Neural cell (in vitro differentiated cells): ENCODE measurements at regions not wholly inside any gene's neighbourhood (a gene's known extent, or its start where the extent isn't known, plus 50 kb on each side); places are given as distances from the start of the nearest gene placed in this dataset.
"Not testable (repeated sequence)": the region's sequence is repeated elsewhere in the genome, so short reads cannot be mapped to it uniquely, and the experiment has no call there.

ENCODE experiments used
- H2AFZ ChIP-seq: fragments of 200-600, 300-800 bp; sonication (generic), shearing (Covaris generic); 2 replicates; pipeline ENCODE4 v1.6.0; 2014; ENCODE audit warnings: low read depth, mild to moderate bottlenecking, antibody characterized with exemption, low read length, moderate library complexity
- H3F3A ChIP-seq: fragments of 200-600 bp; shearing (Covaris generic); 2 replicates; pipeline ENCODE4 v1.6.1; 2016; ENCODE audit warnings: mild to moderate bottlenecking, moderate library complexity, mixed read lengths, antibody characterized with exemption, low read length; ENCODE audit not compliant: insufficient read depth, poor library complexity, severe bottlenecking
- H3K27ac ChIP-seq: fragments of 200-600, 300-800 bp; sonication (generic), shearing (Covaris generic); 2 replicates; pipeline ENCODE4 v1.5.1; 2014; ENCODE audit warnings: mild to moderate bottlenecking, low read length, moderate library complexity
- H3K27me3 ChIP-seq: fragments of 300-800, 200-600 bp; sonication (generic), shearing (Covaris generic); 2 replicates; pipeline ENCODE4 v1.6.0; 2014; ENCODE audit warnings: mild to moderate bottlenecking, low read depth, low read length, moderate library complexity; ENCODE audit not compliant: insufficient read depth
- H3K36me3 ChIP-seq: fragments of 300-800, 200-600 bp; sonication (generic), shearing (Covaris generic); 2 replicates; pipeline ENCODE4 v1.5.1; 2014; ENCODE audit warnings: mild to moderate bottlenecking, antibody characterized with exemption, low read length, moderate library complexity; ENCODE audit not compliant: insufficient read depth
- H3K4me2 ChIP-seq: fragments of 300-800, 200-600 bp; sonication (generic), shearing (Covaris generic); 2 replicates; pipeline ENCODE4 v1.6.0; 2014; ENCODE audit warnings: mild to moderate bottlenecking, low read length
- H3K4me3 ChIP-seq: fragments of 300-800, 200-600 bp; sonication (generic), shearing (Covaris generic); 2 replicates; pipeline ENCODE4 v1.5.1; 2014; ENCODE audit warnings: mild to moderate bottlenecking, low read length, moderate library complexity
- H3K79me2 ChIP-seq: fragments of 200-600 bp; shearing (Covaris generic); replicated peaks from 2 replicates; pipeline ENCODE4 v1.6.0; 2014; ENCODE audit warnings: mild to moderate bottlenecking, low read length, moderate library complexity; ENCODE audit not compliant: insufficient read depth
- H3K9ac ChIP-seq: fragments of 300-800, 200-600 bp; sonication (generic), shearing (Covaris generic); 2 replicates; pipeline ENCODE4 v1.6.1; 2016; ENCODE audit warnings: mild to moderate bottlenecking, low read length, mixed read lengths
- H3K9me2 ChIP-seq: fragments of 200-600 bp; shearing (Covaris generic); 2 replicates; pipeline ENCODE4 v1.6.1; 2016; ENCODE audit warnings: mild to moderate bottlenecking, low read length, mixed read lengths; ENCODE audit not compliant: insufficient read depth
- H3K9me3 ChIP-seq: fragments of 200-600, 300-800 bp; sonication (generic), shearing (Covaris generic); 2 replicates; pipeline ENCODE4 v1.6.1; 2016; ENCODE audit warnings: mild to moderate bottlenecking, mixed run types, low read length, moderate library complexity, mixed read lengths
- H4K20me1 ChIP-seq: fragments of 200-600 bp; shearing (Covaris generic); 2 replicates; pipeline ENCODE4 v1.6.1; 2016; ENCODE audit warnings: mild to moderate bottlenecking, mixed run types; ENCODE audit not compliant: insufficient read depth
- EP300 ChIP-seq: fragments of 450-650 bp; conservative IDR thresholded peaks from 2 replicates; pipeline ENCODE4 v1.6.1; 2014; ENCODE audit warnings: antibody characterized with exemption, mild to moderate bottlenecking, moderate library complexity; ENCODE audit not compliant: poor library complexity, severe bottlenecking
- EZH2 ChIP-seq: fragments of 200-600, 300-800 bp; shearing (Covaris generic), sonication (generic); IDR thresholded peaks from 2 replicates; pipeline ENCODE4 v1.6.1; 2014; ENCODE audit warnings: antibody characterized with exemption, low read length, borderline replicate concordance, mild to moderate bottlenecking; ENCODE audit not compliant: insufficient read depth, poor library complexity, severe bottlenecking
- MXI1 ChIP-seq: fragments of 450-650 bp; conservative IDR thresholded peaks from 2 replicates; pipeline ENCODE4 v1.6.1; 2014; ENCODE audit warnings: antibody characterized with exemption, mild to moderate bottlenecking; ENCODE audit not compliant: poor library complexity, severe bottlenecking
- POLR2AphosphoS5 ChIP-seq: IDR thresholded peaks from 2 replicates; pipeline ENCODE4 v1.6.1; 2012
- RAD21 ChIP-seq: fragments of 450-650 bp; conservative IDR thresholded peaks from 2 replicates; pipeline ENCODE4 v1.6.1; 2014; ENCODE audit warnings: antibody characterized with exemption, mild to moderate bottlenecking, moderate library complexity
- SMC3 ChIP-seq: fragments of 450-650 bp; conservative IDR thresholded peaks from 2 replicates; pipeline ENCODE4 v1.6.1; 2014; ENCODE audit warnings: antibody characterized with exemption, mild to moderate bottlenecking, moderate library complexity; ENCODE audit not compliant: poor library complexity
- TAF1 ChIP-seq: IDR thresholded peaks from 2 replicates; pipeline ENCODE4 v1.6.1; 2012; ENCODE audit warnings: low read depth
- TF ChIP-seq, protein P1 (sequence below): IDR thresholded peaks from 2 replicates; pipeline ENCODE4 v1.6.1; 2012; ENCODE audit warnings: borderline replicate concordance
- TF ChIP-seq, protein P2 (sequence below): fragments of 450-650 bp; IDR thresholded peaks from 2 replicates; pipeline ENCODE4 v1.5.1; 2014; ENCODE audit warnings: antibody characterized with exemption, mild to moderate bottlenecking, moderate library complexity; ENCODE audit not compliant: poor library complexity, severe bottlenecking

DNA sequence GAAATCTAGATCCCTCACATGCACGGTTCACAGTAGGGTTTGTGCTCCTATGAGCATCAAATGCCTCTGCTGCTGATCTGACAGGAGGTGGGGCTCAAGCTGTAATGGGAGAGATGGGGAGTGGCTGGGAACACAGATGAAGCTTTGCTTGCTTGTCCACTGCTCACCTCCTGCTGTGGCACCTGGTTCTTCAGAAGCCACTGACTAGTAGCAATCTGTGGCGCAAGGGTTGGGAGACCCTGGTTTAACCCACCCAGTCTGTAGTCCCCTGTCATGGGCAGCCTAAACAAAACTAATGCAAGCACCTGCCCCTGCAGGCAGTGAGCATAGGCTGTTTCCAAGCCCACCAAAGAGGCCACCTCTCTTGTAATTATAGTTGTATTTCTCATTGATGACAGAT, 116.6 kb downstream of the SHOX start:
- H3K4me2 ChIP-seq: no peak overlapping the region
- no peaks in the 10 kb centered on the region for H3F3A ChIP-seq
- H3K27me3 ChIP-seq: no peaks in the 10 kb centered on the region
- H3K36me3 ChIP-seq: no peaks in the 10 kb centered on the region
- H3K9me2 ChIP-seq: no peaks in the 10 kb centered on the region
- no peaks in the 10 kb centered on the region for H3K79me2 ChIP-seq
- no peak for TF ChIP-seq POLR2AphosphoS5
- TF ChIP-seq TAF1: no peak
- no peak for TF ChIP-seq SMC3
- TF ChIP-seq, protein P1, sequence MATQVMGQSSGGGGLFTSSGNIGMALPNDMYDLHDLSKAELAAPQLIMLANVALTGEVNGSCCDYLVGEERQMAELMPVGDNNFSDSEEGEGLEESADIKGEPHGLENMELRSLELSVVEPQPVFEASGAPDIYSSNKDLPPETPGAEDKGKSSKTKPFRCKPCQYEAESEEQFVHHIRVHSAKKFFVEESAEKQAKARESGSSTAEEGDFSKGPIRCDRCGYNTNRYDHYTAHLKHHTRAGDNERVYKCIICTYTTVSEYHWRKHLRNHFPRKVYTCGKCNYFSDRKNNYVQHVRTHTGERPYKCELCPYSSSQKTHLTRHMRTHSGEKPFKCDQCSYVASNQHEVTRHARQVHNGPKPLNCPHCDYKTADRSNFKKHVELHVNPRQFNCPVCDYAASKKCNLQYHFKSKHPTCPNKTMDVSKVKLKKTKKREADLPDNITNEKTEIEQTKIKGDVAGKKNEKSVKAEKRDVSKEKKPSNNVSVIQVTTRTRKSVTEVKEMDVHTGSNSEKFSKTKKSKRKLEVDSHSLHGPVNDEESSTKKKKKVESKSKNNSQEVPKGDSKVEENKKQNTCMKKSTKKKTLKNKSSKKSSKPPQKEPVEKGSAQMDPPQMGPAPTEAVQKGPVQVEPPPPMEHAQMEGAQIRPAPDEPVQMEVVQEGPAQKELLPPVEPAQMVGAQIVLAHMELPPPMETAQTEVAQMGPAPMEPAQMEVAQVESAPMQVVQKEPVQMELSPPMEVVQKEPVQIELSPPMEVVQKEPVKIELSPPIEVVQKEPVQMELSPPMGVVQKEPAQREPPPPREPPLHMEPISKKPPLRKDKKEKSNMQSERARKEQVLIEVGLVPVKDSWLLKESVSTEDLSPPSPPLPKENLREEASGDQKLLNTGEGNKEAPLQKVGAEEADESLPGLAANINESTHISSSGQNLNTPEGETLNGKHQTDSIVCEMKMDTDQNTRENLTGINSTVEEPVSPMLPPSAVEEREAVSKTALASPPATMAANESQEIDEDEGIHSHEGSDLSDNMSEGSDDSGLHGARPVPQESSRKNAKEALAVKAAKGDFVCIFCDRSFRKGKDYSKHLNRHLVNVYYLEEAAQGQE: no peak
- no peak for TF ChIP-seq RAD21
- TF ChIP-seq MXI1: no peak
- TF ChIP-seq EZH2: no peak
- TF ChIP-seq, protein P2, sequence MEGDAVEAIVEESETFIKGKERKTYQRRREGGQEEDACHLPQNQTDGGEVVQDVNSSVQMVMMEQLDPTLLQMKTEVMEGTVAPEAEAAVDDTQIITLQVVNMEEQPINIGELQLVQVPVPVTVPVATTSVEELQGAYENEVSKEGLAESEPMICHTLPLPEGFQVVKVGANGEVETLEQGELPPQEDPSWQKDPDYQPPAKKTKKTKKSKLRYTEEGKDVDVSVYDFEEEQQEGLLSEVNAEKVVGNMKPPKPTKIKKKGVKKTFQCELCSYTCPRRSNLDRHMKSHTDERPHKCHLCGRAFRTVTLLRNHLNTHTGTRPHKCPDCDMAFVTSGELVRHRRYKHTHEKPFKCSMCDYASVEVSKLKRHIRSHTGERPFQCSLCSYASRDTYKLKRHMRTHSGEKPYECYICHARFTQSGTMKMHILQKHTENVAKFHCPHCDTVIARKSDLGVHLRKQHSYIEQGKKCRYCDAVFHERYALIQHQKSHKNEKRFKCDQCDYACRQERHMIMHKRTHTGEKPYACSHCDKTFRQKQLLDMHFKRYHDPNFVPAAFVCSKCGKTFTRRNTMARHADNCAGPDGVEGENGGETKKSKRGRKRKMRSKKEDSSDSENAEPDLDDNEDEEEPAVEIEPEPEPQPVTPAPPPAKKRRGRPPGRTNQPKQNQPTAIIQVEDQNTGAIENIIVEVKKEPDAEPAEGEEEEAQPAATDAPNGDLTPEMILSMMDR: no peak
- TF ChIP-seq EP300: no peak
- no peaks in the 10 kb centered on the region for H4K20me1 ChIP-seq
- no peak overlapping the region for H3K4me3 ChIP-seq
- H3K9ac ChIP-seq: no peak overlapping the region
- H3K9me3 ChIP-seq: no peaks in the 10 kb centered on the region
- no peak overlapping the region for H3K27ac ChIP-seq
- H2AFZ ChIP-seq: no peak overlapping the region

DNA sequence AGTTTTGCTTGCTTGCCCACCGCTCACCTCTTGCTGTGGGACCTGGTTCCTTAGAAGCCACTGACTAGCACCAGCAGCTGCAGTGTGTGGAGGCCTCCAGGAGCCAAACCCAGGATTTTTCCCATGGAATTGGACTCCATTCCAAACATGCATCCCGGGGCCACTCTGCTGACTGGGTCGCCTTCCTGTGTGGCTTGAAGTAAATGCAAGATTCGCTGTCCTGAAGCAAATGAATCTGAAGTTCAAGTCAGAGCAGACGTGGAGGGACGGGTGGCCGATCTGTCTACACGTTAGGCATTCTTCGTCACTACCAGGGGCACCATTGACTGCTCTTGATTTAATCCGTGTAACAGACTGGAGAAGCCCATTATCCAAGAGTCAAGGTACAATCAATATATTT, 109.0 kb downstream of the SHOX start:
- Histone ChIP-seq H3K79me2 (no peaks in the 10 kb centered on the region), H3K4me3 (no peak overlapping the region), H3K27me3 (no peaks in the 10 kb centered on the region), H2AFZ (no peak overlapping the region), H3K9me2 (no peaks in the 10 kb centered on the region), H3K4me2 (no peak overlapping the region), H4K20me1 (no peaks in the 10 kb centered on the region), H3K9ac (no peak overlapping the region), H3K36me3 (no peaks in the 10 kb centered on the region), H3F3A (no peaks in the 10 kb centered on the region), H3K9me3 (no peaks in the 10 kb centered on the region), H3K27ac (no peak overlapping the region)
- no peak for TF ChIP-seq TAF1
- no peak for TF ChIP-seq EZH2
- TF ChIP-seq, protein P1: no peak
- no peak for TF ChIP-seq RAD21
- no peak for TF ChIP-seq MXI1
- TF ChIP-seq SMC3: no peak
- TF ChIP-seq EP300: no peak
- no peak for TF ChIP-seq POLR2AphosphoS5

DNA sequence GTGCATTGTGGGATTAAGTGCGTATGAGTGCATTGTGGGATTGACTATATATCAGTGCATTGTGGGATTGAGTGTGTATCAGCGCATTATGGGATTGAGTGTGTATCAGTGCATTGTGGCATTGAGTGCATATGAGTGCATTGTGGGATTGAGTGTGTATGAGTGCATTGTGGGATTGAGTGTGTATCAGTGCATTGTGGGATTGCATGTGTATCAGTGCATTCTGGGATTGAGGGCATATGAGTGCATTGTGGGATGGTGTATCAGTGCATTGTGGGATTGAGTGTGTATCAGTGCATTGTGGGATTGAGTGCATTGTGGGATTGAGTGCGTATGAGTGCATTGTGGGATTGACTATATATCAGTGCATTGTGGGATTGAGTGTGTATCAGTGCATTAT, 106.4 kb downstream of the SHOX start:
- not testable (repeated sequence) for H3K27me3 ChIP-seq, H3K9me2 ChIP-seq, H2AFZ ChIP-seq

More for the DNA sequence above, 106.4 kb downstream of the SHOX start:
- H3F3A ChIP-seq, H3K79me2 ChIP-seq, H3K4me3 ChIP-seq, H3K36me3 ChIP-seq, H3K27ac ChIP-seq, H3K9ac ChIP-seq, H3K9me3 ChIP-seq, H4K20me1 ChIP-seq, H3K4me2 ChIP-seq: not testable (repeated sequence)
